GM21528 (cell line): ENCODE measurements at regions not wholly inside any gene's neighbourhood (a gene's known extent, or its start where the extent isn't known, plus 50 kb on each side); places are given as distances from the start of the nearest gene placed in this dataset.

Experiments used
- ATAC-seq: cut with Tn5 transposase; IDR thresholded peaks from one replicate; pipeline ENCODE4 v1.9.1; 2021; ENCODE audit warnings: mild to moderate bottlenecking, moderate library complexity; ENCODE audit not compliant: unreplicated experiment, low FRiP score

- ATAC-seq, result no peak
These were observed 54.5 kb downstream of the ADRA2A start for GRCh38 chr10:111131168-111131799.

- no peak for ATAC-seq
These were observed 60.2 kb downstream of the ADRA2A start for GRCh38 chr10:111137007-111137406.

GRCh38 chr10:111137587-111137986, 60.8 kb downstream of the ADRA2A start:
- no peak for ATAC-seq

GRCh38 chr10:111138544-111138943, 61.7 kb downstream of the ADRA2A start:
- ATAC-seq, result no peak

GRCh38 chr10:111139567-111139966, 62.7 kb downstream of the ADRA2A start:
- ATAC-seq, result no peak

GRCh38 chr10:111142092-111142768, 65.4 kb downstream of the ADRA2A start:
- ATAC-seq, result no peak

GRCh38 chr10:111146025-111146640, 69.3 kb downstream of the ADRA2A start:
- no peak for ATAC-seq

- no peak for ATAC-seq
These were observed 71.2 kb downstream of the ADRA2A start for GRCh38 chr10:111148025-111148424.

GRCh38 chr10:111148440-111148839, 71.6 kb downstream of the ADRA2A start:
- no peak for ATAC-seq

- no peak for ATAC-seq
These were observed 73.9 kb downstream of the ADRA2A start for GRCh38 chr10:111150691-111151090.

GRCh38 chr10:111151595-111152307, 74.9 kb downstream of the ADRA2A start:
- no peak for ATAC-seq

- ATAC-seq, result no peak
These were observed 79.9 kb downstream of the ADRA2A start for GRCh38 chr10:111156754-111157153.

- no peak for ATAC-seq
These were observed 81.8 kb downstream of the ADRA2A start for GRCh38 chr10:111158595-111158994.

GRCh38 chr10:111161109-111161874, 84.5 kb downstream of the ADRA2A start:
- no peak for ATAC-seq

GRCh38 chr10:111171183-111171582, 94.4 kb downstream of the ADRA2A start:
- no peak for ATAC-seq

GRCh38 chr10:111175787-111176186, 99.0 kb downstream of the ADRA2A start:
- no peak for ATAC-seq

GRCh38 chr10:111177379-111177778, 100.5 kb downstream of the ADRA2A start:
- ATAC-seq, result no peak

GRCh38 chr10:111179514-111179913, 102.7 kb downstream of the ADRA2A start:
- no peak for ATAC-seq

- no peak for ATAC-seq
These were observed 109.5 kb downstream of the ADRA2A start for GRCh38 chr10:111186358-111186757.

- no peak for ATAC-seq
These were observed 110.3 kb downstream of the ADRA2A start for GRCh38 chr10:111187096-111187495.

GRCh38 chr10:111199587-111199986, 122.8 kb downstream of the ADRA2A start:
- ATAC-seq, result no peak
